GM18498 (cell line): ENCODE measurements at regions not wholly inside any gene's neighbourhood (a gene's known extent, or its start where the extent isn't known, plus 50 kb on each side); places are given as distances from the start of the nearest gene placed in this dataset.

Experiments used
- ATAC-seq: cut with Tn5 transposase; IDR thresholded peaks from one replicate; pipeline ENCODE4 v1.9.1; 2021; ENCODE audit warnings: mild to moderate bottlenecking, moderate library complexity; ENCODE audit not compliant: unreplicated experiment

DNA sequence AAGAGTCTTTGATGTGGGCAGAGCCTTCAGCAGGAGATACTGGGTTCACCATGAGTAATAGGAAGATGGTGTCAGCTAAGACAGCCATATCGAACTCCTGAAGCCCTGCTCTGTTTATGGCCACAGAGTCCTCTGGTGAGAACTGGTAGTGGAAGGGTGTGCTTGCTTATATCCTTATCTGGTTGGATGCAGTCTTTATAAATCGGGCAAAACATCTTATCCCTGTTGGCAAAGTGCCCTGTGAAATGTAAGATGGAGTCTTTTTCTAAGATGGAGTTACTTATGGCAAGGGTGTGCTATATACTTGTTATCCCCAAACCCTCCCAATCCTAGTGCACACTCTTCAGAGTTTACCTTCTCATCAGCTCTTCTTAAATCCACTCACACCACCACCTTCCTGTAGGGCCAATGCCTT, 190.8 kb upstream of the PARD3B start:
- no peak for ATAC-seq

- ATAC-seq: no peak
Measured at GRCh38 chr2:204355688-204356087, 189.6 kb upstream of the PARD3B start.

DNA sequence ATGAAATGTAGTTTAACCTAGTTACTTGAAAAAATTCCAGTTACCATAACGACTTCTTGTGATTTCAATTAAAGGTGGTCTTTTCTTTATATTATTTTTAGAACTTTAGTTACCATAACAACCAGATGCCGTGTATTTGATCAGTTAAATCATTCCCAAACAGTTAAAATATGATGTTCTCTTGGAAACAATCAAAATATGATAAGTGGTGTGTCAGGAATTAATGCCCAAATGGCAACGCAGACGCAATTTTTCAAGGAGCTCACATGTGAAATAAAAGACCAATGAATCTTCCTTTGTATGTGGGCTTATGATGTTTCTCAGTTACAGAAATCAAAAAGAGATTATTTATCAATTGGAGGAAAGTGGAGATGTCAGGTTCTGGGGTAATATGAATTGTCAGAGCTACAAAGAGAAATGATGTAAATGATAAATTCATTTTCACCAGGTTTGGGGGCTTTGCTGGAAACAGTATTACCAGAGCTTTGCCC, 189.1 kb upstream of the PARD3B start:
- no peak for ATAC-seq

DNA sequence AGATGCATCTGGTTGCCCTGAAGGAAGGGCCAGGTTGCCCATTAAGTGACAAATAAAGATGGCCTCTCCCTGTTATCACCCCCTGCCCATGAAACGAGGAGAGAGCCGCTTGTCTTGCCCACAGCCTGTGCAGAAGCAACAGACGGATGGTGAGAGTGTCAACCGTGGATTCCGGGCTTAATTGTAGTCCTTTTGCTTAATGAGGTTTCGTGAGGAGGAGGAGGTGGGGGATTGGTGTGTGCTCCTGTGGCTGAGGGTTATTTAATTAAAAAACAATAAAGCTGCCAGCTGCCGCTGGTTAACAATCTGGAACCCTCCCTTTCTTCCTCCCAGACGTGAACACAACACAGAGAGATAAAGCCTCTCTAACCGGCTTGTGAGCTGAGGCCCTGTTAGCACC, 188.0 kb upstream of the PARD3B start:
- no peak for ATAC-seq

GRCh38 chr2:204359076-204359475, 186.2 kb upstream of the PARD3B start:
- no peak for ATAC-seq

GRCh38 chr2:204360218-204361007, 184.9 kb upstream of the PARD3B start:
- ATAC-seq: no peak

DNA sequence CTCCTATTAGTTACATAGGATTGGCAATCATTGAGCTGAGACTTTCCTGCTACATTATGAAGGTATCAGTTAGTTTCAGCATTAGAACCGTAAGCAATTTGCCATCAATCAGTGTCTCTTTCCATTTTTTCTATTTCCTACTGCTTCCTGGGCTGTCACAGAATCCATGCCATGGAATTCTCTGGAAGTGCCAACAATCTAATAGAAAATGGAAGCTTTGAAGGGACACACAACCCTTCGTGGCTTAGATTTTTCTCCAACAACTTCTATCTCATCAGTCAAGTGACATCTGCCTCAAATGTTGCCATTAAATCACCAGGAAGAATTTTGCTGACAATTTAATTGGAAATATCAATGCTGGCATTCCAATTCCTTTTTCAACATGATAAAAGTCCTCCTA, 183.5 kb upstream of the PARD3B start:
- no peak for ATAC-seq

DNA sequence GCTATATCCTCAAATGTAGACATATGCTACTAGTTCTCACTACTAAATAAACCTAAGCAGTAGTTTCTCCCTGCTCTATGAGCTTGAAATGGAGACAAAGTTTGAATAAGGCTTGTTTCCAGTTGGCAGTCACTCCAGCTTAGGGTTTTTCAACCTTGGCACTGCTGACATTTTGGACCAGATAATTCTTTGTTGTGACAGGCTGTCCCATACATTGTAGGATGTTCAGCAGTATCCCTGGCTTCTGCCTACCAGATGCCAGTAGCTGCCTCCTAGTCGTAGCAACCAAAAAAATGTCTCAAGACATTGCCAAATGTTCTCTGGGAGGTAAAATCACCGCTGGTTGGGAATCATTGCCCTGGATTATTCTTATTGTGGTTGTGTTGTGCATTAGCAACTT, 182.7 kb upstream of the PARD3B start:
- no peak for ATAC-seq

DNA sequence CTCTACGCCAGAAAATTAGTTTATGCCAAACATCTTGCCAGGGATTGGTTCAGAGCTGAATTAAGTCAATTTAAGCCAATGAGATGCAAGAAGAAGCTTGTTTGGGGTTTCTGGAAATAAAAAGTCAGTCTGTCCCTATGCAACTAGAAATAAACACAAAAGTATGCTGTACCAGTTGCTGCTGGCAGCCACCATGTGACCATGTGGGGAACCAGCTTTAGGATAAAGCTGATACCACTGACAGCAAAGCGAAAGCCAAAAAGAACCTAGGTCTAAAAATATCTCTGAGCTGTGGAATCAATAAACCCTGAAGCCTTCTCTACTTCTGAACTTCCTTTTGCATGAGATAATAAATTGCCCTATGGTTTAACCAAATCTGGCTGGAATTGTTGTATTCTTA, 181.8 kb upstream of the PARD3B start:
- ATAC-seq: no peak

DNA sequence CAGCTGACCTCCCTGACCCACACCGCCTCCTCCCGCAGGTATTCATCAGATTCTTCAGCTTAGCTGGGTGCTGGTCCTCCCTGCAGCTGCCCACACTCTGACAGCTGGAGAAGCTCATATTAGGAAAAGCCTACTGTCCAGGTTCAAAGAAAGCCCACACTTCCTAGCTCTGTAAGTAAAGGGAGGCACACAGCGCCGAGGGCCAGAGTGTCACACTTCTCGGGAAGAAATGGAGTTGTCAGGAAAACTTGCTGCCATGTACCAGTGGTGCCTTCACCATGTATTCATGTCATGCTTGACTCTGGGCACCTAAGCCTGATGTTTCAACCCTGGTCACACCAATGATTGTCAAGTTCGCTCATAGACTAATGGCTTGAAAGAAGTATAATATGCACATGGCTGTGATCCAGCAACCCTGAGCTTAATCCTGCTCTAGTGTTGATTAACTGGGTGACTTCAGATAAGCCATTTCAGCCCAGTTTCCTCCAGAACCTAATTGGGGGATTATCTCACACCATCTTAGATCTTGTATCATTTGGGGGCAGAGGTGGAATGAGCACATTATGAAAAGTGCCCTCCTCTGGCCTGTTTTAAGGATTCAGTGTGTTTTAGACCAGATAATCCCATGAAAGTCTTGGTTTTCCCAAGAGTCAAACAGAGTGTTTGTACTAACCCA, 180.3 kb upstream of the PARD3B start:
- no peak for ATAC-seq

- ATAC-seq: no peak
Measured at GRCh38 chr2:204365811-204366210, 179.5 kb upstream of the PARD3B start.

DNA sequence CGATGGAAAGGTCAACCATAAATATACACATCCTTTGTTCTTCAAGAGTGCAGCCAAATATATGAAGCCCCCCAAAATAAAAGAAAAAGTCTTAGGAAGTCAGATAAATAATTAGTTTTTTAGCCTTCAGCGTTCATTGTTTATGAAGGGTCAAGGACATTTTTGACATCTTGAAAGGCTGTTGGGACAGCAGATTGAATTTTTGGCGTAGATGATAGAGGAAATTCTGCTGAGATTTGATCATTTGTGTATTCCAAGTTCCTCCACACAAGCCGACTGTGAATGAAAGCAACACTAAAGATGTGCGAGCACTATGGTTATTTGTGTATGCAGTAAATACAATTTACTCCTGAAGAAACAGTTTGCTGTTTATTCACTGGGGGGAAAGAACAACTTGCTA, 177.8 kb upstream of the PARD3B start:
- no peak for ATAC-seq

- ATAC-seq: no peak
Measured at GRCh38 chr2:204370172-204370718, 175.0 kb upstream of the PARD3B start.

DNA sequence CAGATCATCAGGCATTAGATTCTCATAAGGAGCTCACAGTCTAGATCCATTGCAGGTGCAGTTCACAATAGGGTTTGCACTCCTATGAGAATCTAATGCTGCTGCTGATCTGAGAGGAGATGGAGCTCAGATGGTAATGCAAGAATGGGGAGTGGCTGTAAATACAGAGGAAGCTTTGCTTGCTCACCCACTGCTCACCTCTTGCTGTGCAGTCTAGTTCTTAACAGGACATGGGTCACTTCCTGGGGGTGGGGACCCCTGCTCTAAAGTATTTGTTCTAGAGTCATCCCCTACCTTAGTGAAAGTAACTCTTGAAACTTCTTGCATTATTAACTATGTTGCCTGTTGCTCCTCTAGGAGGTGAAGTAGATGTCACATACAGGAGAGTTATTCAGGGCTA, 171.3 kb upstream of the PARD3B start:
- no peak for ATAC-seq

- no peak for ATAC-seq
Measured at GRCh38 chr2:204380141-204380881, 165.0 kb upstream of the PARD3B start.

DNA sequence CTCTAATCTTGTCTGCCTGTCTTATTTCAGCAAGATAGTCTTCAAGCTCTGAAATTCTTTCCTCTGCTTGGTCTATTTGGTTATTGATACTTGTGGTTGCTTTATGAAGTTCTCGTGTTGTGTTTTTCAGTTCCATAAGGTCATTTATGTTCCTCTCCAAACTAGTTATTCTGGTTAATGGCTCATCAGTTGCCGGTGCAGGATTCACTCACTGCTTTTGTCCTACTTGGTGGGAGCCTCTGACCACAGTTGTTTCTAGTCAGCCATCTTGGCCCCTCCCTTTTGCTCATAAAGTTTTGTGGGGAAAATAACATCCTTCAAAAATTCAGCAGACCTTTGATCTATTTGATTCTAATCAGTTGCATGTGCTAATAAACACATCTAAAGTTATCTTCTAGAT, 158.6 kb upstream of the PARD3B start:
- ATAC-seq: no peak

DNA sequence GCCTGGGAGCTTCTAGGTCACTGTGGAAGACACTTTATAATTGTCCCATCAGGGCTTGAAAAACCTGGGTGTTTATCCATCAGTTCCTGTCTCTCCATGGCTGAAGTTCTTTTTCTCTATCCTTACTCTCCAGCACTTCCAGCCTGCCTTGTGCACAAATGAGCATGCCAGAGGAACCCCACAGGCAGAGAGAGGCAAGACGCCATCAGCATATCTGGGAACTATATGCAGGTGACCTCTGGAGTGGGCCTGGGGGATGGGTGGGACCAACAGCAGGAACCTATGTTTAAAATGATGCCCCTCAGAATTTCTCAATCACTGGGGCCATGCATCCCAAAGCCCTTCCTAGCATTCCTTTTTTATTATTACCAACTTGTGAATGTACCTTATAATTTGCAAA, 156.2 kb upstream of the PARD3B start:
- ATAC-seq: no peak

DNA sequence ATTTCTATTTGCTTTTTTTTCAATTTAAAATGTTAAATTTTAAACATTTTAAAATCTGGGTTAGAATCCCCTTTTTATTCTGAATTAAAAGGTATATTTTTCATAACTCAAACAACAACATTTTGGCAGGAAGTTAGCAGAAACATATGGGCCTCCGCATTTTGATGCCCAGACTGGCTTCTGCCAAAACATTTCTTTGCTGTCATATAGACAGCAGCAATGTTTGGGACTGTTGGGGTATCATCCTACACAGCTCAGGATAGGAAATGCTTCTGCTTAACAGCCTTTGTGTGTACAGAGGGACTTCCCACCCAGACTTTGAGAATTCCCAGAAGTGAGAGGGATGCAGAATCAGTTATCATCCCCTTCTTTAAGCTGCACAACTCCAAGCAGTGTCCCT, 155.4 kb upstream of the PARD3B start:
- ATAC-seq: no peak

GRCh38 chr2:204395539-204395938, 149.7 kb upstream of the PARD3B start:
- ATAC-seq: no peak

- no peak for ATAC-seq
Measured at GRCh38 chr2:204401114-204401513, 144.2 kb upstream of the PARD3B start.

DNA sequence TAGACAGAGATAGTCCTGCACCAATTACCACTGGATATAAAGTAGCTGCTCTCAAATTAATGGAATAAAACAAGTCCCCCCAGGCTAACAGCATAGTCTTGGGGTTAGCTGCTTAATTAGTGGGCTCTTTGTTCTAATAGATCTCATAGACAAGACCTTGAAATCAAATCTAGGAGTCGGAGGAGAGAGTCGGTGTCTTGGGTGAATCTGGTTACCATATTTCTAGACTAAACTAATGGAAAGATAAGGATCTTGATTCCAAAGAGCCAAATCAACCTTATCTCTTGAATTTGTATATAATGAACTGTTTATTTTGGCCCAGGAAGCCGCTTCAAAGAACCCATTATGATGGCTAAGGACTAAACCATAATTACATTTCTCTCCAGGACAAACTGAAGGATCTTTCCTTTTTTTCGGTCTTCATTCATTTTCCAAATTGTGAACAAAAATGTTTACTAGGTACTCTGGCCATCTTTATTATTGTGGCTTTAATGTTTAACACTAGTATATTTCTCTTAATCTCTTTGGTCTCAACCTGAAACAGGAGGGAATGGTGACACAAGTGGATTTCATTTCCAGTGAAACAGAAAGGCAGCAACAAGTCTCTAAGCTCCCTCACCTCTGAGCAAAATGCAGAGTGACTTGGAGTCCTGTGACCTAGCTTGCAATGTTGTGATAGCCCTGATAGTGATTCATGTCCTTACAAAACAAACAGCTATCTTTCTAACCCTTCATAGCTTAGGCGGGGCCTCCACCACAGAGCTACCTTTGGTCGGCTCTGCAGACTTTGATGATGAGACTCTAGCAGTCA, 137.9 kb upstream of the PARD3B start:
- ATAC-seq: no peak
